ENCODE measurements at regions not wholly inside any gene's neighbourhood (a gene's known extent, or its start where the extent isn't known, plus 50 kb on each side); places are given as distances from the start of the nearest gene placed in this dataset.
"Not testable (repeated sequence)": the region's sequence is repeated elsewhere in the genome, so short reads cannot be mapped to it uniquely, and the experiment has no call there.

DNA sequence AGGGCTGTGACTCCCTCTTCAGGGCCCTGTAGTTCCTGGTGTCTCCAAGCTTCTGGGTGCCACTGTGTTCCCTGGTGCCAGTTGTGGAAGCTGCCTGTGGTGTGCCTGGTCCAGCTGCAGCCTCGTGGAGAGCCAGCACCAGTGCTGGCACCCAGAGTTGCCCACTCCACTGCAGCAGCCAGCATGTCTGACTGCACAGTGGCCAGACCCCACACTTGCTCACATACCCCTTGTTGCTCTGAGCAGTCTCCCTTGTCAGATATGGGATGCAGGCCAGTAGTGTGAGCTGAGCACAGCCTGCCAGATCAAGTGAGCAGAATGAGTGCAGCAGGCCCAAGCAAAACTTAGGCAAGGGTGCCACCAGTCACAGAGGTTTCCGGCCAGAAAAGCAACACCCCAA is 108.6 kb downstream of the ZMAT1 start:
- Mint-ChIP-seq H3K9me3 (no peaks in the 10 kb centered on the region), H3K27ac (no peak overlapping the region), H3K4me1 (ENCODE audit: unreplicated experiment) (no peaks in the 10 kb centered on the region), H3K36me3 (no peaks in the 10 kb centered on the region), H3K27me3 (no peaks in the 10 kb centered on the region), H3K4me3 (no peak overlapping the region)
- TF ChIP-seq, protein P1, sequence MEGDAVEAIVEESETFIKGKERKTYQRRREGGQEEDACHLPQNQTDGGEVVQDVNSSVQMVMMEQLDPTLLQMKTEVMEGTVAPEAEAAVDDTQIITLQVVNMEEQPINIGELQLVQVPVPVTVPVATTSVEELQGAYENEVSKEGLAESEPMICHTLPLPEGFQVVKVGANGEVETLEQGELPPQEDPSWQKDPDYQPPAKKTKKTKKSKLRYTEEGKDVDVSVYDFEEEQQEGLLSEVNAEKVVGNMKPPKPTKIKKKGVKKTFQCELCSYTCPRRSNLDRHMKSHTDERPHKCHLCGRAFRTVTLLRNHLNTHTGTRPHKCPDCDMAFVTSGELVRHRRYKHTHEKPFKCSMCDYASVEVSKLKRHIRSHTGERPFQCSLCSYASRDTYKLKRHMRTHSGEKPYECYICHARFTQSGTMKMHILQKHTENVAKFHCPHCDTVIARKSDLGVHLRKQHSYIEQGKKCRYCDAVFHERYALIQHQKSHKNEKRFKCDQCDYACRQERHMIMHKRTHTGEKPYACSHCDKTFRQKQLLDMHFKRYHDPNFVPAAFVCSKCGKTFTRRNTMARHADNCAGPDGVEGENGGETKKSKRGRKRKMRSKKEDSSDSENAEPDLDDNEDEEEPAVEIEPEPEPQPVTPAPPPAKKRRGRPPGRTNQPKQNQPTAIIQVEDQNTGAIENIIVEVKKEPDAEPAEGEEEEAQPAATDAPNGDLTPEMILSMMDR (conservative IDR thresholded peaks at IDR 0.05), result no peak
- no peak for DNase-seq (ENCODE audit: extremely low spot score, unreplicated experiment)

GRCh38 chrX:101817739-101818138 is 114.1 kb downstream of the ZMAT1 start:
- not testable (repeated sequence) for H3K4me1 Mint-ChIP-seq (ENCODE audit: unreplicated experiment); H3K36me3 Mint-ChIP-seq; H3K27me3 Mint-ChIP-seq; H3K27ac Mint-ChIP-seq; DNase-seq (ENCODE audit: extremely low spot score, unreplicated experiment); H3K4me3 Mint-ChIP-seq; H3K9me3 Mint-ChIP-seq

- Mint-ChIP-seq H3K27me3 (no peaks in the 10 kb centered on the region), H3K9me3 (no peaks in the 10 kb centered on the region), H3K36me3 (no peaks in the 10 kb centered on the region)
Measured at GRCh38 chrX:101813200-101813599, 118.6 kb downstream of the ZMAT1 start.

GRCh38 chrX:101803451-101803850 is 128.4 kb downstream of the ZMAT1 start:
- no peak for DNase-seq (ENCODE audit: extremely low spot score, unreplicated experiment)
- Mint-ChIP-seq H3K9me3 (no peaks in the 10 kb centered on the region), H3K36me3 (no peaks in the 10 kb centered on the region), H3K4me3 (no peak overlapping the region), H3K27me3 (no peaks in the 10 kb centered on the region), H3K4me1 (ENCODE audit: unreplicated experiment) (peaks cover 7% of the 10 kb centered on the region), H3K27ac (no peak overlapping the region)
- TF ChIP-seq, protein P1 (conservative IDR thresholded peaks at IDR 0.05), result peak; percentile 73

More at GRCh38 chrX:101813200-101813599, 118.6 kb downstream of the ZMAT1 start:
- Mint-ChIP-seq H3K27ac (no peak overlapping the region), H3K4me3 (no peak overlapping the region), H3K4me1 (ENCODE audit: unreplicated experiment) (no peaks in the 10 kb centered on the region)
- DNase-seq (ENCODE audit: extremely low spot score, unreplicated experiment), result no peak
- TF ChIP-seq, protein P1 (conservative IDR thresholded peaks at IDR 0.05), result no peak

GRCh38 chrX:101799387-101799786 is 132.4 kb downstream of the ZMAT1 start:
- TF ChIP-seq, protein P1 (conservative IDR thresholded peaks at IDR 0.05), result peak; percentile 83
- Mint-ChIP-seq H3K27me3 (no peaks in the 10 kb centered on the region), H3K36me3 (no peaks in the 10 kb centered on the region), H3K9me3 (no peaks in the 10 kb centered on the region), H3K4me3 (peak overlapping the region; percentile 66), H3K27ac (no peak overlapping the region), H3K4me1 (ENCODE audit: unreplicated experiment) (peaks cover 7% of the 10 kb centered on the region)
- no peak for DNase-seq (ENCODE audit: extremely low spot score, unreplicated experiment)

- Mint-ChIP-seq H3K4me3 (no peak overlapping the region), H3K4me1 (ENCODE audit: unreplicated experiment) (no peaks in the 10 kb centered on the region), H3K27me3 (no peaks in the 10 kb centered on the region), H3K36me3 (no peaks in the 10 kb centered on the region), H3K9me3 (no peaks in the 10 kb centered on the region), H3K27ac (no peak overlapping the region)
- DNase-seq (ENCODE audit: extremely low spot score, unreplicated experiment), result no peak
- TF ChIP-seq, protein P1 (conservative IDR thresholded peaks at IDR 0.05), result no peak
Measured at GRCh38 chrX:101787934-101788333, 128.3 kb upstream of the ARMCX2 start.

All from type B pancreatic cell (in vitro differentiated cells).